Activated CD4-positive, alpha-beta T cell treated with anti-CD3 and anti-CD28 coated beads, Interleukin-2, amount 10 ng/mL, durations not matched to agents 7 days and 5 days (primary cell): ENCODE measurements at regions not wholly inside any gene's neighbourhood (a gene's known extent, or its start where the extent isn't known, plus 50 kb on each side); places are given as distances from the start of the nearest gene placed in this dataset.
A peak's percentile ranks its signal among the peaks of the same experiment; 100 is the strongest.

Experiments
- CTCF ChIA-PET: fragments of 350-600 bp; sonication (Branson Sonifier 250); formaldehyde crosslinking; loops from one replicate; lab custom pipeline; 2021; ENCODE audit warnings: antibody characterized with exemption; lab: Charles Lee
- POLR2A ChIA-PET: fragments of 350-600 bp; sonication (Branson Sonifier 250); formaldehyde crosslinking; loops from one replicate; lab custom pipeline; 2021; ENCODE audit warnings: antibody characterized with exemption; lab: Charles Lee
- DNase-seq: peaks from one replicate; pipeline ENCODE4 v3.0.0-alpha.2; 2020
- H3K27ac Mint-ChIP-seq: one replicate; pipeline ENCODE4 v1.8.0; 2021; ENCODE audit warnings: mild to moderate bottlenecking, moderate library complexity, mixed read lengths
- H3K27me3 Mint-ChIP-seq: one replicate; pipeline ENCODE4 v1.8.0; 2021; ENCODE audit warnings: mixed read lengths
- H3K36me3 Mint-ChIP-seq: one replicate; pipeline ENCODE4 v1.8.0; 2021; ENCODE audit warnings: low read depth, mixed read lengths
- H3K4me1 Mint-ChIP-seq: one replicate; pipeline ENCODE4 v1.8.0; 2021; ENCODE audit warnings: mixed read lengths
- H3K4me3 Mint-ChIP-seq: one replicate; pipeline ENCODE4 v1.8.0; 2021; ENCODE audit warnings: mild to moderate bottlenecking, moderate library complexity, mixed read lengths
- H3K9me3 Mint-ChIP-seq: one replicate; pipeline ENCODE4 v1.8.0; 2021; ENCODE audit warnings: mixed read lengths

DNA sequence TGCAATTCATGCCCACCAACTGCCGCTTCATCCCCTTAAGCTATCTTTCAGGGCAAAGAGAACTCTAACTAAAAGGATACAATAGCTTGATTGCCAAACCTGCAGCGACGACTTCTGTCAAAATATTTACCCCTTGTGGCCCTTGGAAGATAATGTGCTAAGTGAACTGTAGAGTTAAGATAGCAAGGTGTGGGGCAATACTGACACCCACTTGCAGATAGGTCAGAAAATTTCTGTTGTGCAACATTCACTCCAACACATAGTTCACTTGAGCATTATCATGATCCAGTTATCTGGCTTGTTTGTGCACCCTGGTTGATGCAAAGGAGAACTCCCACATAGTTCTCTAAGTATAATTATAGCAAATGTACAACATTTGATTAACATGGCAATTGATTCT is 55.6 kb downstream of the RHOXF2B start:
- Mint-ChIP-seq H3K4me3 (no peak overlapping the region), H3K9me3 (no peaks in the 10 kb centered on the region), H3K4me1 (no peaks in the 10 kb centered on the region), H3K27ac (no peak overlapping the region), H3K36me3 (no peaks in the 10 kb centered on the region), H3K27me3 (peaks cover 22% of the 10 kb centered on the region)
- DNase-seq, result no peak
- POLR2A ChIA-PET, result no interaction called here
- CTCF ChIA-PET, result no interaction called here

DNA sequence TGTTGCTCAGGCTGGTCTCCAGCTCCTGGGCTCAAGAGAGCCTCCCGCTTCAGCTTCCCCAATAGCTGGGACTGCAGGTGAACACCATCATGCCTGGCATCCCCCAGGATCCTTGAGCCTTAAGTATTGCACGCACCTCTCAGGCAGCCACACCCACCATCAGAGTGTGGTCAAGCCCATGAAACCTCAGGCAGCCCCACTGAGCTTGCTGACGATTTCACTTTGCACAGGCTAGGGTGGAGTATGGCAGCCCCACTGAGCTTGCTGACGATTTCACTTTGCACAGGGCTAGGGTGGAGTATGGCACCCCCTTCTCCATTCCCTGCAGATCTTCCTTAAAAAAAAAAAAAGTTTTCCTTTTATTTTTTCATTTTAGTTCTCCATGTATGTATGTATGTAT is 57.2 kb downstream of the RHOXF2B start:
- peaks cover 4% of the 10 kb centered on the region for H3K4me1 Mint-ChIP-seq
- DNase-seq, result no peak
- POLR2A ChIA-PET, result no interaction called here
- no peak overlapping the region for H3K4me3 Mint-ChIP-seq
- H3K27ac Mint-ChIP-seq, result no peak overlapping the region
- no peaks in the 10 kb centered on the region for H3K9me3 Mint-ChIP-seq
- peaks cover 37% of the 10 kb centered on the region for H3K27me3 Mint-ChIP-seq
- no peaks in the 10 kb centered on the region for H3K36me3 Mint-ChIP-seq
- CTCF ChIA-PET, result interaction anchor here (1.1 kb wide), 1 partner anchor 28 kb away, joined by 3 read pairs; no protein-coding TSS in a partner anchor

DNA sequence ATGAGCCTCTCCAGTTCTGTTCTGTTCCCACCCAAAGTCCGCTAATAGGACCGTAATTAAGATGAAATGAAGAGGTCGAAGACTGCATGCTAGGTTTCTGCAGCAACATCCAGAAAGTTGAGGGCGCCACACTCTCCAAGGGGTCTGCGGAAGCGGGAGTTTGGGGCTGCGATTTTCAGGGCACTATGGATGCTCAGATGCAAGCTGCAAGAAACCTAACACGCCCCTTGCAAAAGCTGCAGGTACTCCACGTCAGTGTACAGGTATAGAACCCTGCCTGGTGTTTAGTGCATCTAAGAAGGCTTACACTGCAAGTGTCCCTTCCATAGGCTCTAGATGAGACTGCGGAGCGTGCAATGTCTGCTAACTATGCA is 61.4 kb downstream of the RHOXF2B start:
- Mint-ChIP-seq H3K36me3 (no peaks in the 10 kb centered on the region), H3K9me3 (no peaks in the 10 kb centered on the region), H3K4me1 (peaks cover 6% of the 10 kb centered on the region), H3K4me3 (peak overlapping the region; percentile 63), H3K27me3 (peaks cover 56% of the 10 kb centered on the region), H3K27ac (no peak overlapping the region)
- POLR2A ChIA-PET, result no interaction called here
- DNase-seq, result no peak
- CTCF ChIA-PET, result no interaction called here

DNA sequence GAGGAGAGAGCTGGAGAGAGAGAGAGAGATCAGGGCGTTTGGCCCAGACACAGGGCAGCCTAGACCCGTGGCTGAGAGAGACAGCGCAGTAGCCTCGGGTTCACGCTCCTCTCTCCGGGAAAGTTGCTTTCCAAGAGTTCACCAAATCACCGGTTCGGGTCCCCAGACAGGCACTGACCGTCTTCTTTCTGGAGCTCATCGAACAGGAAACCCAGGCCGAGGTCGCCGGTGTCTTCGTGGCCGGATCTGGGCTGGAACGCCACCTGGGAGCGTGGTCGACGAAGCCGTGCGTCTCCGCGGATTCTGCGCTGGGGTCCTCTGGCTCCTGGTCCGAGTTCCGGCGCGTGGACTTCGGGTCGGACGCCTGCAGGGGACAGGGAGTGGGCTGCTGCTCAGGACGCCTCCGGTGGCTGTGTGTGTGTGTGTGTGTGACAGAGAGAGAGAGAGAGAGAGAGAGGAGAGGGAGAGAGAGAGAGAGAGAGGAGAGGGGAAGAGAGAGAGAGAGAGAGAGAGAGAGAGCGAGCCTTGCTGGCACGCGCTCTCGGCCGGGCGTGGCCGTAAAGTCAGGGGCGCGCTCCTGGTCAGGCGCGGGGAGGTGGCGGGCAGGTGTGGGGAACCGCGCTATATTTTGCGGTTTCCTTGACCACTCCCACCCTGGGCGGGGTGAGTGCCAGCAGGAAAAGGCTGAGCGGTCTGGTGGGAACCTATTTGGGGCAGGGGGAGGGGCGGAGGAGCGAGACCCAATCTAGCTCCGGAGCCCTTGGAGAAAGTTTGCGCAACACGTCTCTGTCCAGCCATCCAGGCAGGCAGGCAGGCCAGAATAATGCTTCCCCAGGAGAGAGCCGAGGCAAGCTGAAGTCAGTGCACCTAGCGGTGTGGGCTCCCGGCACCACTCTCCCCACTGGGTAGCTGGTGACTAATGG is 62.1 kb downstream of the RHOXF2B start:
- Mint-ChIP-seq H3K27me3 (peaks cover 57% of the 10 kb centered on the region), H3K9me3 (no peaks in the 10 kb centered on the region), H3K4me3 (peak overlapping the region; percentile 63), H3K4me1 (peaks cover 6% of the 10 kb centered on the region), H3K27ac (peak overlapping the region; percentile 66), H3K36me3 (no peaks in the 10 kb centered on the region)
- CTCF ChIA-PET, result interaction anchor here (0.6 kb wide), 1 partner anchor 24 kb away, joined by 3 read pairs; no protein-coding TSS in a partner anchor
- no peak for DNase-seq
- POLR2A ChIA-PET, result no interaction called here

DNA sequence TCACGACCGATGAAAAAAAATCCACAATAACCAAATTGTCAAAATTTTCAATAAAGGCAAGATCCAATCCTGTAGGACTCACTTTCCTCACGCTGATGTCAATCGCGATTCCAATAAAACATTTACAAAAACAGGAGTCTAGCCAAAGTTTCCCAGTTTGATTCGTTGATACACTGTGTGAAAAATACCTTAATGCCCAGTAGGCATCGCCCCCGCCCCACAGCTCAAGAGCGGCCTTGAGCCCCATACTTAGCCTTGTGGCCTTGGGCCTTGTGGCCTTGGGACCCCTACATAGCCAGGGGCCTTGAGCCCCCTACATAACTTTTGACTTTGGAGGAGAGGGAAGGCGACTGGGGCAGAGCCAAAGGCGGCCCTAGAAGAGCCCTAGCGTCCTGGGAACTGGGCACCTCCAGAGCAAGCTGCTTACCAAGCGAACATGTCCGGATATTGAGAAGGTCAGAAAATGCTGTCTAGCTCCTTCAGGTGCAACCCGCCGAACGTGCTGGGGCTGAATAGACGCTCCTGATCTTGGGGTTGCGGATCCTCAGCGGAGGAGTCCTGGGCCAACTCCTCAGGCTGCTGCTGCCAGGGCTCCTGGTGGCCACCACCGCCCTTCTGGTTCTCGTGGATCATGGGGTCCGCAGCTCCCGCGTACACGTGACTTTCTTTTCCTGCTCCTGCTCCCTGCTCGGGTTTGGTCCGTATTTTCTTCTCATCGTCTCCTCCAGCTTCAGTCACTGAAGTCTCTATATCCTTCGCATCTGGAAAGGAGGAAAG is 62.9 kb downstream of the RHOXF2B start:
- Mint-ChIP-seq H3K9me3 (no peaks in the 10 kb centered on the region), H3K27me3 (peaks cover 59% of the 10 kb centered on the region), H3K4me1 (peaks cover 6% of the 10 kb centered on the region), H3K27ac (no peak overlapping the region), H3K4me3 (peak overlapping the region; percentile 63), H3K36me3 (no peaks in the 10 kb centered on the region)
- POLR2A ChIA-PET, result no interaction called here
- CTCF ChIA-PET, result interaction anchor here (0.6 kb wide), 1 partner anchor 23 kb away, joined by 3 read pairs; no protein-coding TSS in a partner anchor
- DNase-seq, result no peak

DNA sequence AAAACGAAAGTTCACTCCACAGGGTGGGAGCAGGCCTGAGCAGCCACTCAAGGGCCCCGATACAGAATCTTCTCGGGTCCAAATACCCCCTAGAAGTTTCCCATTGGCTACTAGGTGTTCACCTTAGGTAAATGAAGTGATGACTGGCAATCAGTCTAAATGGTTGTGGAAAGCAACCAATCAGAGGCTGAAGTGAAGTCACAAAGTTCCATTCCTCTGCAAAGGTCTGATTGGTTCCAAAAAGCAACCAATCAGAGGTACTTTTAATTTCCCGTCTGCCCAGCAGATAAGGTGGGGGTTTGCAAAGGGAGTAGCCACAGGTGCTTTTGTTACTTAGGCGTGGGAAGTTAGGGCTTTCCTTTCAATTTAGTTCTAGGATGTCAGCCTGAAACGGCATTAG is 58.2 kb upstream of the NKAP start:
- POLR2A ChIA-PET, result no interaction called here

DNA sequence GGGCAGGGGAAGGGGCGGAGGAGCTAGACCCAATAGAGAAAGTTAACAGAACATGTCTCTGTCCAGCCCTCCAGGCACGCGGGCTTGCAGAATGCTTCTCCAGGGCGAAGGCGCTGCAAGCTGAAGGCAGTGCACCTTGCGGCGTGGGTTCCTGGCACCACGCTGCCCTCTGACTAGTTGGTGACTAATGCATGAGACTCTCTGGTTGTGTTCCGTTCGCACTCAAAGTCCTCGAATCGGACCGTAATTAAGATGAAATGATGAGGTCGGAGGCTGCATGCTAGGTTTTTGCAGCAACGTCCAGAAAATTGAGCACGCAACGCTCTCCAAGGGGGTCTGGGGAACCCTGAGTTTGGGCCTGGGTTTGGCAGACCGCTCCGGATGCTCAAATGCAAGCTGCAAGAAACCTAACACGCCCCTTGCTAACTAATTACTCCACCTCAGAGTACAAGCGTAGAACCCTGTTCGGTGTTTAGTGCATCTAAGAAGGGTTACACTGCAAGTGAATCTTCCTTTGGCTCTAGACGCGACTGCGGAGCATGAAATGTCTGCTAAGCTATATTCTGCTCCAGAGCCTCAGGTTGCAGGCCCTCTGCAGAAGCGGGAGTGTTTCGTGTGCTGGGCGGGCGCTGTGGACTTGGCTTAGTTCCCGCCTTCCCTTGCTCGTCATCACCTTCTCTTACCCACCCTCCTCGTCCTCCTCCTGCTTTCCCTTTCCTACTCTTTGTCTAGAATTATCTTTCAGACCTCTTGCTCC is 57.1 kb upstream of the NKAP start:
- no peak overlapping the region for H3K4me3 Mint-ChIP-seq

More for the DNA sequence above, 58.2 kb upstream of the NKAP start:
- CTCF ChIA-PET, result no interaction called here
- Mint-ChIP-seq H3K36me3 (no peaks in the 10 kb centered on the region), H3K27me3 (peaks cover 53% of the 10 kb centered on the region), H3K4me1 (peaks cover 2% of the 10 kb centered on the region), H3K9me3 (no peaks in the 10 kb centered on the region), H3K27ac (no peak overlapping the region), H3K4me3 (no peak overlapping the region)
- DNase-seq, result no peak

DNA sequence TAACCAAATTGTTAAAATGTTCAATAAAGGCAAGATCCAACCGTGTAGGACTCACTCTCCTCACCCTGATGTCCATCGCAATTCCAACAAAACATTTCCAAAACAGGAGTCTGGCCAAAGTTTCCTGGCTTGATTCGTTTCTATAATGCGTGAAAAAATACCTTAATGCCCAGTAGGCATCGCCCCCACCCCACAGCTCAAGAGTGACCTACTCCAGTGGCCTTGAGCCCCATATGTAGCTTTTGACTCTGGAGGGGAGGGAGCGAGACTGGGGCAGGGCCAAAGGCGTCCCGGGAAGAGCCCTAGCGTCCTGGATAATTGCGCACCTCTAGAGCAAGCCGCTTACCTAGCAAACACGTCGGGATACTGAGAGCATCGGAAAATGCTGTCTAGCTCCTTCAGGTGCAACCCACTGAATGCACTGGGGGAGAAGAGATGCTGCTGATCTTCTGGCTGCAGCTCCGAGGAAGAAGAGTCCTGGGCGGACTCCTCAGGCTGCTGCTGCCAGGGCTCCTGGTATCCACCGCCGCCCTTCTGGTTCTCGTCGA is 55.6 kb upstream of the NKAP start:
- peaks cover 2% of the 10 kb centered on the region for H3K4me1 Mint-ChIP-seq
- no peak for DNase-seq
- ChIA-PET CTCF (interaction anchor here (1.1 kb wide), 1 partner anchor 9 kb away, joined by 6 read pairs; no protein-coding TSS in a partner anchor), POLR2A (no interaction called here)
- H3K4me3 Mint-ChIP-seq, result no peak overlapping the region
- no peak overlapping the region for H3K27ac Mint-ChIP-seq
- no peaks in the 10 kb centered on the region for H3K9me3 Mint-ChIP-seq
- peaks cover 68% of the 10 kb centered on the region for H3K27me3 Mint-ChIP-seq
- no peaks in the 10 kb centered on the region for H3K36me3 Mint-ChIP-seq

More for the DNA sequence above, 57.1 kb upstream of the NKAP start:
- Mint-ChIP-seq H3K4me1 (peaks cover 2% of the 10 kb centered on the region), H3K9me3 (no peaks in the 10 kb centered on the region), H3K36me3 (no peaks in the 10 kb centered on the region), H3K27me3 (peaks cover 59% of the 10 kb centered on the region), H3K27ac (peak overlapping the region; percentile 41)
- POLR2A ChIA-PET, result no interaction called here
- CTCF ChIA-PET, result interaction anchor here (0.7 to 1.1 kb wide), 3 partner anchors 9 to 426 kb away, joined by 3 to 6 read pairs (median 4); no protein-coding TSS in a partner anchor
- DNase-seq, result no peak

DNA sequence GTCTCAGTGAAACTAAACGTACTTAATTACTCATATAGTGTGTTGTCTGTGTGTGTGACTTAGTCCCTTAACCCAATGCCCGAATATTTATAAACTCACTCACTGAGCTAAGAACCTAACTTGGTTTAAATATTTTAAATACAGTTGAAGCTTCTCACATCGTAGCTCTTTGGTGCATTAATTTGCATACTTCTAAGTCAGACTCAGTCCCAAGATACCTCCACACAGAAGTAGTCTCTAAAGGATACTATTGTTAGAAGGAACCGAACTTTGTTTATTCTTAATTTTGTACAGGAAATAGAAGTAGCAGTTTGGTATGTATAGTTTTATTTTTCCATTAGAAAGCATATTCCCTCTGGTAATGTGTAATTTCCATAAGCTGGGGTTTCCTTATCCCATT is 54.0 kb upstream of the NKAP start:
- Mint-ChIP-seq H3K27ac (no peak overlapping the region), H3K27me3 (peaks cover 76% of the 10 kb centered on the region), H3K4me1 (peaks cover 2% of the 10 kb centered on the region), H3K9me3 (no peaks in the 10 kb centered on the region), H3K4me3 (no peak overlapping the region), H3K36me3 (no peaks in the 10 kb centered on the region)
- DNase-seq, result no peak
- ChIA-PET POLR2A (no interaction called here), CTCF (no interaction called here)

DNA sequence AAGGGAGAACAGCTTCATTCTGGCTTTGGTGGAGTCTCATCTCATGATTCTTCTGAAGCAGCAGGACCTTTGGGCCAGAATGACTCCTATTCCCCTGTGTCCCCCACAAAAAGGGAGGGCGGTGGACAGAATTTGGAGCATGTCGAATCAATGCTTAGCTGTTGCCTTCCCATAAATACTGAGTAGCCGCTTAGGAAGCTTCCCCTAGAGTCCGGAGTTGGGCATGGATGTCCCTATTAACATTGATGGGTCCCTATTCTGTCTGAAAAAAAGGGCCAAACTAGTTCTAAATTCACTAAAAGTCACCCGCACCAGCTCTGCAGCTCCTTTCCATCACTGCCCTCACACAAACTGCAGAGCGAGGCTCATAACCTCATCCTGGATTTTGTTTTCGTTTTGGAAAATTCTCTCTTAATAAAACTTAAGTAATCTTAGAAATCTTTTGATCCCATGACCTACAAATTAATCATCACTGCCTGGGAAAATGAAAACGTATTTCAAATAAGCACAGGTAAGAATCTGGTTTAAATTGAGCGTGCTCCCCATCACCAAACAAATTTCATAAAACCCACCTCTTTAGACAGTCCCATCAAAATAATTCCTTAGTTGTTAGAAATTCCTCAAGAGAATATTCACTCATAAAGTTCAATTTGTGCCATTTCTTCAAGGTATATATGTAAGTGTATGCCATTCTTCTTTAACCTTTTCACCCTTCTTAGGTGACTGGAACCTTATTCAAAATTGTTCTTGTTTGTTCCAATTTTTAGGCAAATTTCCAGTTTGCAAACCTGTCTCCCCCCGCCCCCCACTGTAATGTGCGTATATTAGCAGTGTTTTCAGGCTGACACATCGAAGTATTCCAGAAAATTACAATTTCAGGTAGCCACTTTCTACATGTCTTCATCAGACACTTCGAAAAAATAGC is 53.3 kb upstream of the NKAP start:
- no peaks in the 10 kb centered on the region for H3K9me3 Mint-ChIP-seq
- H3K4me3 Mint-ChIP-seq, result no peak overlapping the region
- POLR2A ChIA-PET, result no interaction called here
- no peak for DNase-seq
- CTCF ChIA-PET, result no interaction called here
- H3K27me3 Mint-ChIP-seq, result peaks cover 77% of the 10 kb centered on the region
- peaks cover 2% of the 10 kb centered on the region for H3K4me1 Mint-ChIP-seq
- H3K27ac Mint-ChIP-seq, result no peak overlapping the region
- no peaks in the 10 kb centered on the region for H3K36me3 Mint-ChIP-seq

DNA sequence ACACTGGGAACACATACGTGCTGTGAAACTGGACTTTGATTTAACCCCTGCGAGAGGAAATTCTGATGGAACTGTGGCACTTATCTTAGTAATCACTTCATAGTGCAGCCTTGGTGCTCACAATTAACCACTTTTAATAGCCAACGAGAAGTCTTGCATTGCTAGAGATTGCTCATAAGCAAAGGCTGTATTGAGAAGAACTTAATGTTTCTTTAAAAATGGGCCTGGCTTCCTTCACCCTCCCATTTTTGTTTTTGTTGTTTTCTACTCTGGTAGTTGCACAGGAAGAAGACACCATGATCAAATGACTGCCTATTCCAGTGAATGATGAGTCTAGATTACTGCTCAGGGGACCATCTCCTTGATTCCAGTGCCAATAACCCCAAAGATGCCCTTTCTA is 52.5 kb upstream of the NKAP start:
- Mint-ChIP-seq H3K4me3 (no peak overlapping the region), H3K27me3 (peaks cover 79% of the 10 kb centered on the region), H3K36me3 (no peaks in the 10 kb centered on the region), H3K27ac (no peak overlapping the region), H3K4me1 (peaks cover 5% of the 10 kb centered on the region), H3K9me3 (no peaks in the 10 kb centered on the region)
- POLR2A ChIA-PET, result no interaction called here
- DNase-seq, result no peak
- CTCF ChIA-PET, result no interaction called here
